C4-2B (cell line): ENCODE measurements at regions not wholly inside any gene's neighbourhood (a gene's known extent, or its start where the extent isn't known, plus 50 kb on each side); places are given as distances from the start of the nearest gene placed in this dataset.

Experiments
- ZFX ChIP-seq: fragments of 450-650 bp; IDR thresholded peaks from 2 replicates; pipeline ENCODE4 v1.6.1; 2017
- TF ChIP-seq, protein P1 (sequence below): fragments of 450-650 bp; conservative IDR thresholded peaks from 2 replicates; pipeline ENCODE4 v1.5.1; 2017; ENCODE audit warnings: mild to moderate bottlenecking

DNA sequence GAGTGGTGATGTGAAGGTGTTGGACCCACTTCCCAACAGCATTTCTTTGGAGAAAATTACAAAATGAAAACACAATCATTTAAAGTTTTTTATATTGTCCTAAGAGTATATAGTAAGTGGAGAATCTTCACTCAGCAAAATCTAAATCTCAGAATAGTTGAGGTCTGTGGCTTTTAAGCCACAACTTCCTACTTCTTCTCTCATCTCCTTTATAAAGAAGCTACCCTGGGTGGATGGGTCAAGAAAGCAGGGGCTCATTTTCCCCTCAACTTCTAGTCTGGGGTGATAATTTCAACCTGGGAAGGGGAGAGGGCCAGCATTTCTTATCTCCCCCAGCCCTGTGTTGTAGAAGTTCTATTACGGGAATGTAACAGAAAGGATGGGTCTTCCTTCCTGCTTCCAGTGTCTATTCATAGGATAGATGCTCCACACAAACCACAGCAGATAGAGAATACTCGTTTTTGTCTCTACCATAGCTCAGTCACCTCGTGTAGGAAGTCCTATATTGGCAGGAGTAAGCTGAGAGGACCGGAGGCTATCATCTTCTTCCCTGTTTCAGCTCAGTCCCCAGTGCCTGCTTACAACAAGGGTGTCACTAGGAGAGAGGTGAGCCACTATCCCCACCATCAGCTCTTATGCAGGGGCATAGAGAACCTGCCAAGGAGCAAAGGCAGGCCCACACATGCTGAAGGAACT, 341.5 kb downstream of the CASP12 start:
- TF ChIP-seq, protein P1, sequence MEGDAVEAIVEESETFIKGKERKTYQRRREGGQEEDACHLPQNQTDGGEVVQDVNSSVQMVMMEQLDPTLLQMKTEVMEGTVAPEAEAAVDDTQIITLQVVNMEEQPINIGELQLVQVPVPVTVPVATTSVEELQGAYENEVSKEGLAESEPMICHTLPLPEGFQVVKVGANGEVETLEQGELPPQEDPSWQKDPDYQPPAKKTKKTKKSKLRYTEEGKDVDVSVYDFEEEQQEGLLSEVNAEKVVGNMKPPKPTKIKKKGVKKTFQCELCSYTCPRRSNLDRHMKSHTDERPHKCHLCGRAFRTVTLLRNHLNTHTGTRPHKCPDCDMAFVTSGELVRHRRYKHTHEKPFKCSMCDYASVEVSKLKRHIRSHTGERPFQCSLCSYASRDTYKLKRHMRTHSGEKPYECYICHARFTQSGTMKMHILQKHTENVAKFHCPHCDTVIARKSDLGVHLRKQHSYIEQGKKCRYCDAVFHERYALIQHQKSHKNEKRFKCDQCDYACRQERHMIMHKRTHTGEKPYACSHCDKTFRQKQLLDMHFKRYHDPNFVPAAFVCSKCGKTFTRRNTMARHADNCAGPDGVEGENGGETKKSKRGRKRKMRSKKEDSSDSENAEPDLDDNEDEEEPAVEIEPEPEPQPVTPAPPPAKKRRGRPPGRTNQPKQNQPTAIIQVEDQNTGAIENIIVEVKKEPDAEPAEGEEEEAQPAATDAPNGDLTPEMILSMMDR: no peak
- TF ChIP-seq ZFX: no peak
